Sciatic nerve (tissue), 2 donors: ENCODE measurements at regions not wholly inside any gene's neighbourhood (a gene's known extent, or its start where the extent isn't known, plus 50 kb on each side); places are given as distances from the start of the nearest gene placed in this dataset.
"Not testable (repeated sequence)": the region's sequence is repeated elsewhere in the genome, so short reads cannot be mapped to it uniquely, and the experiment has no call there.

Experiments
- ATAC-seq: fragments of 200-7000 bp; cut with Tn5 transposase; one replicate; pipeline ENCODE4 v1.9.1; 2020; ENCODE audit warnings: mild to moderate bottlenecking, moderate library complexity
- DNase-seq: peaks from one replicate; pipeline ENCODE4 v3.0.0-alpha.2; 2020; ENCODE audit warnings: low spot score
- intact Hi-C: fragments of 100-400 bp; cut with DNase I; formaldehyde crosslinking; loops from one replicate; pipeline ENCODE4 v1.14.2; 2022
- donor health status: DM: no; HTN: no; CAD: no.
- donor health status: DM: no; HTN: no; CAD: no.

GRCh38 chr5:92823551-92823950 lies 757.5 kb downstream of the NR2F1-AS1 start:
- DNase-seq, ATAC-seq, intact Hi-C loops: not testable (repeated sequence)

DNA sequence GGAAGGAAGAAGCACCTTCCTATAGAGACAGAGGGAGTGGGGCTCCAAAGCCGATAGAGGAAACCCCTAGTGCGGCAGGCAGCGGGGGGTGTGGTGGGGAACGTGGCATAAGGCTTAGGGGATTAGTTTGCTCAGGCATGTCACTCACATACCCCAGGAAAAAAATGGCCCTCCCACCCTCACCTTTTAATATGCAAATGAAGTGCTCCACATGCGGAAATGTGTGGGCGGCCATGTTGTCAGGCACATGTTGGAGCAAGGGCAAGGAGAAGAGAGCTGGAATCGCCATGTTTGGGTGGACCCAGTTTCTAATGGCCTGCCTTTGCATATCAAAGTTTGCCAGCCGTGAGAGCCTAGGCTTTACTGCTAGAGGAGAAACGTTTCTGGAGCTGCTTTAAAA lies 758.8 kb downstream of the NR2F1-AS1 start:
- ATAC-seq (no peak), DNase-seq (no peak)
- intact Hi-C loops: no loop called here

GRCh38 chr5:92809855-92810465 lies 771.1 kb downstream of the NR2F1-AS1 start:
- DNase-seq (no peak), ATAC-seq (no peak)
- intact Hi-C loops: no loop called here

- ATAC-seq: no peak
- DNase-seq: no peak
- intact Hi-C loops: no loop called here
Measured at GRCh38 chr5:92808474-92808873, 772.5 kb downstream of the NR2F1-AS1 start.

DNA sequence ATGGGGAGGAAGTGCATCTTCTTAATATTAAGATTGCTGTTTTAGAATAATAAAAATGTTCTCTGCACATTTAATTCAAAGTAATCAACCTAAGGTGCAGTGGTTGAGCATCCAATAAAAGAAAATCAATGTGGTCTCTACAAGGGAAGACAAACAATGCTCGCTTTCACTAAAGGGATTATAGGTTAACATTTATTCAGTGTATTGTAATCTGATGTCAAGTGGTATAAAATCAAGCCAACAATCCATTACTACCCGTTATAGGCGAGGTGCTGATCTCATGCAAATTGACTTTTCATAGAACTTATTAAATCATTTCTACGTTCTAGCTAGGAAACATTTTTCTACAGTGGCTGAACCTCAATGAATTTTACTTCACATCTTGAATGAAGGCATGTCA lies 773.9 kb downstream of the NR2F1-AS1 start:
- DNase-seq: no peak
- ATAC-seq: no peak
- intact Hi-C loops: no loop called here

GRCh38 chr5:92805446-92805845 lies 775.6 kb downstream of the NR2F1-AS1 start:
- intact Hi-C loops: no loop called here
- ATAC-seq (no peak), DNase-seq (no peak)

DNA sequence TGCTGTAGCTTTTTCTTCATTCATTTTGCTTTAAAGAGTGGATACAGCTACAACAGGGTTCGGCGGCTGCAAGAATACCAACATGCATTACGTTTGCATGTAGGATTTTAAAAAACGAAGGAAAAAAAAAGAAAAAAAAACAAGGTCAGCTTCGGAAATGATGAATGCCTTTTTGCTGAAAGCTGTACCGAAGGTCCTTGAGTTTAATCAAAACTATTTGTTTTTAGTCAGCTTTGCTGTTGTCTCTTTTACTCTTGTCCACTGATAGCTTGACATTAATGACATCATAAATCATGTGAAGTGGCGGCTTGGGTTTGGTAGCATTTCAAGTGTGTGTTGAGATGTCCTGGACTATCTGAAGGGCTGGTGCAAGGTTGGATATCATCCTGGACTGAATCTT lies 779.1 kb downstream of the NR2F1-AS1 start:
- intact Hi-C loops: no loop called here
- no peak for ATAC-seq
- DNase-seq: no peak

DNA sequence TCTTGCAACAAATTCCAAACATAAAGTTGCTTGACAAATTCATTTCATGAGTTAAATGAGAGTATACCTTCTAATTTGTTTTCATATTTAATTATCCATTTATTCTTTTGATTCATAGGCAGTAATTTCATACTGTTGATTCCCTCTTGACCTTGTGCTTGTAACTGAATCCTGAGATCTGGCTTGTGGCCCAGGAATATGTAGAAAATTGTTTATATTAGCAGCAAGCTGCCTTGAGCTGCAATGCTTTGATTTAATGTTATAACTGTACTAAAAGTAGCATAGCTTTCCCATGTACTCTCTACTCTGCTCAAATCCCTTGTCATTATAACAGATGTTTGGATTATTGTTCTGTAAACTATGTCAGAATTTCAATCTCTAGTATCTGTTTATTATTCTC lies 780.7 kb downstream of the NR2F1-AS1 start:
- no peak for DNase-seq
- ATAC-seq: no peak
- intact Hi-C loops: no loop called here

DNA sequence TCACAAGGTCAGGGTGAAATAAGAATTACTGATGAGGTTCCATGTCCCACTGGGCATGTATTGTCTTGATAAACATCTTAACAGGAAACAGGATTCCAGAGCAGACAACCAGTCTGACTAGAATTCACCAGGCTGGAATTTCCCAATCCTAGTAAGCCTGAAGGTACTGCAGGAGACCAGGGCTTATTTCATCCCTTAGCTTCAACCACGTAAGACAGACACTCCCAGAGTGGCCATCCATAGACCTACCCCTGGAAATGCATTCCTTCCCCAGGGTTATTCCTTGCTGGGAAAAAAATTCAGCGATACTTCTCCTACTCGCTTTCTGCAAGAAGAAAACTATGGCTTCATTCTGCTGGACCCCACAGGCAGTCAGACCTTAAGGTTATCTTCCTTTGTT lies 785.4 kb downstream of the NR2F1-AS1 start:
- no peak for DNase-seq
- no peak for ATAC-seq
- intact Hi-C loops: no loop called here

DNA sequence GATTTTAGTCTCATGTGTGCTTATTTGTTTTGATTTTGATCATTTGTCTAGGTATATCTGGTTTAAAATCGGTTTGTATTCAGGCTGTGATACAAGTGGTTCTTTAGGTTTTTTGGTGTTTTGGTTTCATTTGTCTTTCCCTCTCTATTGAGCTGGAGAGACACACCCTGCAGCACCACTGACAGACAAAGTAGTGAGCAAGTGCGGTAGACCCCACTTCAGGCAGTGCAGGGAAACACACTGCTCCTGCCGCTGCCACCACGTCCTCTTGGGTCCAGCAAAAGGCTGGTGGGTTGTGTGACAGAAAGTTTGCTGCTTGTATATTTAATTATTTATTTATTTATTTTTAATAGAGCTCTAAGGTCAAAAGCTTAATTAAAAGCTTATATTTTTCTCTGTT lies 801.0 kb downstream of the NR2F1-AS1 start:
- DNase-seq: no peak
- no peak for ATAC-seq
- intact Hi-C loops: no loop called here

- no peak for ATAC-seq
- intact Hi-C loops: no loop called here
- DNase-seq: no peak
Measured at GRCh38 chr5:92779536-92779935, 801.5 kb downstream of the NR2F1-AS1 start.

DNA sequence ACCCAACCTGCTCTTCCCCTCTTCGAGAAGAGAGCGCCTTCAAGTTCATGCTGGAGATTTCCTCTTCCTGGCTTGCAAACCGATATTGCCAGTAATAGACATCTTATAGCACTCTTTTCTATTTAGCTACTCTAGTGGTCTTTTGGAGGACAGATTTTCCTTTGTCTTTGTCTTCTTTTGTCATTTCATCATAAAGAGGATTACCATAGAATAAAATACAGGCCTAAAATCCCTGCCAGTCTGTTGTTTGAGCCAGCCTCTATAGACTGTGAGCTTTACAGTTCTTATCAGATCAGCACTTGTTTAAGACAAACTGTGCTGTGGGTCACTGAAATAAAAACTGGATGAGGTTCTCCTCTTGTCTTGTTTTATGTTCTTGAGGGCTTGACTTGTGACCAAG lies 802.8 kb downstream of the NR2F1-AS1 start:
- DNase-seq: no peak
- intact Hi-C loops: no loop called here
- no peak for ATAC-seq

DNA sequence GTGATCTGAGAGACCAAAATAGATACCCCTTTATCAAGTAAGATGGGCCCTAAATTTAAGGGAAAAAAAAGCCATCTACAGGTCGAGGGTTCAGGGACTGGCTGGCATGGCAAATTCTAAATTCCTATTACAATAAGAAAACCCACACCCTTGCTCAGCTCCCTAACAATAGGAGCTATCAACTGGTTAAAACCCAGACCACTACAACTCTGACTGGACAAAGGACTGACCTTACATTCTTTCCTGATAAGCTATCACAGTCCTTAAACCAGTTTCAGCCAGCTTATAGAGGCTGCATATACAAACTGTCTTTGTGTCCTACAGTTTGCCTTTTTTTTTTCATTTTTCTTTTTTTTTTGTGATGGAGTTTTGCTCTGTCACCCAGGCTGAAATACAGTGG lies 803.6 kb downstream of the NR2F1-AS1 start:
- DNase-seq (no peak), ATAC-seq (no peak)
- intact Hi-C loops: no loop called here

GRCh38 chr5:92775711-92776615 lies 805.1 kb downstream of the NR2F1-AS1 start:
- intact Hi-C loops: no loop called here
- no peak for ATAC-seq

GRCh38 chr5:92769978-92770377 lies 811.0 kb downstream of the NR2F1-AS1 start:
- ATAC-seq (no peak), DNase-seq (no peak)
- intact Hi-C loops: no loop called here

More at GRCh38 chr5:92775711-92776615, 805.1 kb downstream of the NR2F1-AS1 start:
- no peak for DNase-seq

- DNase-seq: no peak
- ATAC-seq: no peak
- intact Hi-C loops: no loop called here
Measured at GRCh38 chr5:92761585-92761984, 819.4 kb downstream of the NR2F1-AS1 start.

- ATAC-seq (no peak), DNase-seq (no peak)
- intact Hi-C loops: no loop called here
Measured at GRCh38 chr5:92760550-92760949, 820.5 kb downstream of the NR2F1-AS1 start.

GRCh38 chr5:92758552-92758951 lies 822.5 kb downstream of the NR2F1-AS1 start:
- ATAC-seq (no peak), DNase-seq (no peak)
- intact Hi-C loops: no loop called here

GRCh38 chr5:92749943-92750342 lies 831.1 kb downstream of the NR2F1-AS1 start:
- ATAC-seq: no peak
- DNase-seq: no peak
- intact Hi-C loops: no loop called here

- ATAC-seq: no peak
- DNase-seq: no peak
- intact Hi-C loops: no loop called here
Measured at GRCh38 chr5:92748072-92748676, 832.8 kb downstream of the NR2F1-AS1 start.
